ENCODE measurements at regions not wholly inside any gene's neighbourhood (a gene's known extent, or its start where the extent isn't known, plus 50 kb on each side); places are given as distances from the start of the nearest gene placed in this dataset.

DNA sequence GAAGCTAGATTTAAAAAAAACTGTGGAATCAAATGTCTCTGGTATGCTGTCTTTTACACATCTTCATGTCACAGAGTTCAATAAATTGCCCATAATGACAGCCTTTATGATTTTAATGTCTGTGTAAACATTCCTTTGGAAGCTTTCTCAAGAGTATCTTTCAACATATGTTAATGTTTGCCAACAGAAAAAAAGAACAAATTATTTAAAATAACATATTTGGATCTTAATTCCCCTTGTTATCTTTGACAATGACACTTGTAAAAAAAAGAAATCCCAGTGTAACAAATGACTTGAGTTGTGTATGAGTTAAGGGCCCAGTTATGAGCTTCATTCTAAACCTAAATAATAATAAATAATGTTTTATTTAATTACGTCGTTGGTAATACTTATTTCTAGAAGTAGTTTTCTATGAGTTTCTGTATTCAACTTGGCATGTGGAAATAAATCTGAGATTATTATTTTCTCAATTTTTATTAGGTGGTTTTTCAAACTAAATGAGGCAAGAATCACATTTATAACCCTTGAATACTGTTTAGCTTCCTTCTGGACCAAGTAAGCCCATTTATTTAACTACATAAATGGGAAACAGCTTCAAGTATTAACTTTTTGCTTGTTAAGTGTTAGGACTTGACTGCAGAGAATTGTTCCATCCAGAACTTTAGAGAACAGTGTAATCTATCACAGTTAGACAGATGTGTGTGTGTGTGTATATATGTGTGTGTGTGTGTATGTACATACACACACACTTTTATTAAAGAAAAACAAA lies 182.1 kb downstream of the POSTN start:
- TF ChIP-seq POLR2A (IDR thresholded peaks at IDR 0.05; ENCODE audit: low read length): no peak
- no peak for TF ChIP-seq FOSL2 (IDR thresholded peaks at IDR 0.05)
- no peak for TF ChIP-seq FOSL2 (CRISPR knock-in tag; IDR thresholded peaks at IDR 0.05)
- TF ChIP-seq CEBPB (IDR thresholded peaks at IDR 0.05): no peak
- TF ChIP-seq, protein P1, sequence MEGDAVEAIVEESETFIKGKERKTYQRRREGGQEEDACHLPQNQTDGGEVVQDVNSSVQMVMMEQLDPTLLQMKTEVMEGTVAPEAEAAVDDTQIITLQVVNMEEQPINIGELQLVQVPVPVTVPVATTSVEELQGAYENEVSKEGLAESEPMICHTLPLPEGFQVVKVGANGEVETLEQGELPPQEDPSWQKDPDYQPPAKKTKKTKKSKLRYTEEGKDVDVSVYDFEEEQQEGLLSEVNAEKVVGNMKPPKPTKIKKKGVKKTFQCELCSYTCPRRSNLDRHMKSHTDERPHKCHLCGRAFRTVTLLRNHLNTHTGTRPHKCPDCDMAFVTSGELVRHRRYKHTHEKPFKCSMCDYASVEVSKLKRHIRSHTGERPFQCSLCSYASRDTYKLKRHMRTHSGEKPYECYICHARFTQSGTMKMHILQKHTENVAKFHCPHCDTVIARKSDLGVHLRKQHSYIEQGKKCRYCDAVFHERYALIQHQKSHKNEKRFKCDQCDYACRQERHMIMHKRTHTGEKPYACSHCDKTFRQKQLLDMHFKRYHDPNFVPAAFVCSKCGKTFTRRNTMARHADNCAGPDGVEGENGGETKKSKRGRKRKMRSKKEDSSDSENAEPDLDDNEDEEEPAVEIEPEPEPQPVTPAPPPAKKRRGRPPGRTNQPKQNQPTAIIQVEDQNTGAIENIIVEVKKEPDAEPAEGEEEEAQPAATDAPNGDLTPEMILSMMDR (IDR thresholded peaks at IDR 0.05): no peak
- no peak for TF ChIP-seq HOXA7 (CRISPR knock-in tag; IDR thresholded peaks at IDR 0.05)
